ENCODE measurements at regions not wholly inside any gene's neighbourhood (a gene's known extent, or its start where the extent isn't known, plus 50 kb on each side); places are given as distances from the start of the nearest gene placed in this dataset.

- no peak for DNase-seq (ENCODE audit: low read depth in 2 of 3, low spot score in 1 of 3)
These were observed 320.6 kb upstream of the SALL3 start for GRCh38 chr18:78659057-78659456.

GRCh38 chr18:78659748-78660147 lies 319.9 kb upstream of the SALL3 start:
- no peak for DNase-seq (ENCODE audit: low read depth in 2 of 3, low spot score in 1 of 3)

GRCh38 chr18:78660311-78660710 lies 319.3 kb upstream of the SALL3 start:
- no peak for DNase-seq (ENCODE audit: low read depth in 2 of 3, low spot score in 1 of 3)

GRCh38 chr18:78661316-78661715 lies 318.3 kb upstream of the SALL3 start:
- DNase-seq (ENCODE audit: low read depth in 2 of 3, low spot score in 1 of 3): no peak

GRCh38 chr18:78662879-78663278 lies 316.7 kb upstream of the SALL3 start:
- no peak for DNase-seq (ENCODE audit: low read depth in 2 of 3, low spot score in 1 of 3)

- DNase-seq (ENCODE audit: low read depth in 2 of 3, low spot score in 1 of 3): no peak
These were observed 315.6 kb upstream of the SALL3 start for GRCh38 chr18:78664048-78664447.

- DNase-seq (ENCODE audit: low read depth in 2 of 3, low spot score in 1 of 3): no peak
These were observed 314.8 kb upstream of the SALL3 start for GRCh38 chr18:78664848-78665247.

GRCh38 chr18:78665644-78666043 lies 314.0 kb upstream of the SALL3 start:
- no peak for DNase-seq (ENCODE audit: low read depth in 2 of 3, low spot score in 1 of 3)

GRCh38 chr18:78666666-78667335 lies 312.8 kb upstream of the SALL3 start:
- DNase-seq (ENCODE audit: low read depth in 2 of 3, low spot score in 1 of 3): no peak

GRCh38 chr18:78670778-78671391 lies 308.7 kb upstream of the SALL3 start:
- DNase-seq (ENCODE audit: low read depth in 2 of 3, low spot score in 1 of 3): no peak

- DNase-seq (ENCODE audit: low read depth in 2 of 3, low spot score in 1 of 3): no peak
These were observed 308.1 kb upstream of the SALL3 start for GRCh38 chr18:78671551-78671950.

GRCh38 chr18:78672862-78673446 lies 306.7 kb upstream of the SALL3 start:
- DNase-seq (ENCODE audit: low read depth in 2 of 3, low spot score in 1 of 3): no peak

GRCh38 chr18:78673516-78674321 lies 305.9 kb upstream of the SALL3 start:
- no peak for DNase-seq (ENCODE audit: low read depth in 2 of 3, low spot score in 1 of 3)

- no peak for DNase-seq (ENCODE audit: low read depth in 2 of 3, low spot score in 1 of 3)
These were observed 304.4 kb upstream of the SALL3 start for GRCh38 chr18:78675231-78675630.

- no peak for DNase-seq (ENCODE audit: low read depth in 2 of 3, low spot score in 1 of 3)
These were observed 302.8 kb upstream of the SALL3 start for GRCh38 chr18:78676622-78677482.

- no peak for DNase-seq (ENCODE audit: low read depth in 2 of 3, low spot score in 1 of 3)
These were observed 301.9 kb upstream of the SALL3 start for GRCh38 chr18:78677483-78678317.

GRCh38 chr18:78678318-78678695 lies 301.3 kb upstream of the SALL3 start:
- DNase-seq (ENCODE audit: low read depth in 2 of 3, low spot score in 1 of 3): no peak

GRCh38 chr18:78679031-78679430 lies 300.6 kb upstream of the SALL3 start:
- no peak for DNase-seq (ENCODE audit: low read depth in 2 of 3, low spot score in 1 of 3)

GRCh38 chr18:78679613-78680260 lies 299.9 kb upstream of the SALL3 start:
- no peak for DNase-seq (ENCODE audit: low read depth in 2 of 3, low spot score in 1 of 3)

- DNase-seq (ENCODE audit: low read depth in 2 of 3, low spot score in 1 of 3): no peak
These were observed 298.2 kb upstream of the SALL3 start for GRCh38 chr18:78681396-78681795.

All from stimulated activated CD4-positive, alpha-beta T cell treated with anti-CD3 and anti-CD28 coated beads, Interleukin-12 subunit alpha, Interleukin-12 subunit beta, amount 100 ng/mL, for 48 hours (primary cell).